Natural killer cell (primary cell): ENCODE measurements at regions not wholly inside any gene's neighbourhood (a gene's known extent, or its start where the extent isn't known, plus 50 kb on each side); places are given as distances from the start of the nearest gene placed in this dataset.
"Not testable (repeated sequence)": the region's sequence is repeated elsewhere in the genome, so short reads cannot be mapped to it uniquely, and the experiment has no call there.

Experiments
- ATAC-seq, 3 donors: fragments of 150-1000 bp in 2 of 3; fragments of 200-7000 bp in 1 of 3; cut with Tn5 transposase; 1 replicate in 1 of 3; 2 replicates in 2 of 3; pipeline ENCODE4 v1.10.0; 2021; ENCODE audit warnings: mild to moderate bottlenecking in 2 of 3, moderate library complexity in 2 of 3
- DNase-seq, 2 donors: peaks; one replicate each; pipeline versions ENCODE4 v3.0.0 to v3.0.0-alpha.2; 2013 to 2021; ENCODE audit warnings: mixed read lengths in 1 of 2
- H3K27ac ChIP-seq: one replicate; pipeline ENCODE4 v1.5.1; 2013; ENCODE audit warnings: mild to moderate bottlenecking, low read length
- H3K27me3 ChIP-seq: one replicate; pipeline ENCODE4 v1.6.1; 2013; ENCODE audit warnings: low read length; ENCODE audit not compliant: control insufficient read depth, insufficient read depth
- H3K36me3 ChIP-seq: one replicate; pipeline ENCODE4 v1.6.1; 2013; ENCODE audit warnings: low read length; ENCODE audit not compliant: control insufficient read depth, insufficient read depth
- H3K4me1 ChIP-seq: one replicate; pipeline ENCODE4 v1.6.1; 2013; ENCODE audit warnings: low read length; ENCODE audit not compliant: control insufficient read depth, insufficient read depth
- H3K4me3 ChIP-seq: one replicate; pipeline ENCODE4 v1.5.1; 2013; ENCODE audit warnings: low read length
- H3K9me3 ChIP-seq: one replicate; pipeline ENCODE4 v1.6.1; 2013; ENCODE audit warnings: low read length; ENCODE audit not compliant: control insufficient read depth, insufficient read depth
- H3K27ac Mint-ChIP-seq, 2 donors: one replicate each; pipeline ENCODE4 v1.8.0; 2022; ENCODE audit warnings: mild to moderate bottlenecking in 2 of 2, mixed read lengths in 2 of 2, moderate library complexity in 1 of 2
- H3K27me3 Mint-ChIP-seq, 2 donors: one replicate each; pipeline ENCODE4 v1.8.0; 2022; ENCODE audit warnings: low read depth in 2 of 2, mixed read lengths in 2 of 2
- H3K36me3 Mint-ChIP-seq: one replicate; pipeline ENCODE4 v1.8.0; 2022; ENCODE audit warnings: mixed read lengths
- H3K4me1 Mint-ChIP-seq, 2 donors: one replicate each; pipeline ENCODE4 v1.8.0; 2022; ENCODE audit warnings: mixed read lengths in 2 of 2
- H3K4me3 Mint-ChIP-seq: one replicate; pipeline ENCODE4 v1.8.0; 2022; ENCODE audit warnings: mild to moderate bottlenecking, moderate library complexity, mixed read lengths
- H3K9me3 Mint-ChIP-seq, 2 donors: one replicate each; pipeline ENCODE4 v1.8.0; 2022; ENCODE audit warnings: mixed read lengths in 2 of 2
- CTCF ChIP-seq: fragments of 200-600 bp; IDR thresholded peaks from one replicate; pipeline ENCODE4 v1.8.0; 2022; ENCODE audit warnings: antibody characterized with exemption
- WGBS: methylation state at CpG from one replicate; pipeline ENCODE4 v1.1.7; 2013; ENCODE audit warnings: missing lambda C conversion rate; ENCODE audit not compliant: insufficient coverage; 5-methylcytosine and 5-hydroxymethylcytosine counted together
- intact Hi-C: fragments of 100-400 bp; cut with micrococcal nuclease; formaldehyde crosslinking; loops from one replicate; pipeline ENCODE4 v1.14.2; 2022

- WGBS, result 51% methylated on average over 7 of the region's 7 CpGs
- Mint-ChIP-seq H3K9me3 (no peaks in the 10 kb centered on the region), H3K4me1 (no peaks in the 10 kb centered on the region), H3K27me3 (no peaks in the 10 kb centered on the region), H3K27ac (no peak overlapping the region), H3K4me3 (no peak overlapping the region), H3K36me3 (no peaks in the 10 kb centered on the region)
- H3K27me3 ChIP-seq, result no peaks in the 10 kb centered on the region
- DNase-seq, result peak in 1 of 2 donors; percentile 45
- intact Hi-C loops, result no loop called here
- no peak overlapping the region for H3K27ac ChIP-seq
- H3K4me1 ChIP-seq, result no peaks in the 10 kb centered on the region
- no peak for TF ChIP-seq CTCF
- no peak for ATAC-seq
- no peak overlapping the region for H3K4me3 ChIP-seq
- no peaks in the 10 kb centered on the region for H3K9me3 ChIP-seq
- H3K36me3 ChIP-seq, result no peaks in the 10 kb centered on the region
Observed at GRCh38 chr6:134539865-134540323, 222.0 kb upstream of the SGK1 start.

GRCh38 chr6:134537765-134538164 lies 219.9 kb upstream of the SGK1 start:
- H3K4me1 ChIP-seq, H3K9me3 Mint-ChIP-seq, DNase-seq, H3K27ac Mint-ChIP-seq, H3K27me3 Mint-ChIP-seq, H3K27me3 ChIP-seq, intact Hi-C loops, H3K4me3 Mint-ChIP-seq, ATAC-seq, H3K36me3 ChIP-seq, H3K9me3 ChIP-seq, H3K4me1 Mint-ChIP-seq, H3K27ac ChIP-seq, H3K36me3 Mint-ChIP-seq, H3K4me3 ChIP-seq: not testable (repeated sequence)
- WGBS, result 100% methylated on average over 10 of the region's 10 CpGs

- Mint-ChIP-seq H3K4me1 (no peaks in the 10 kb centered on the region), H3K9me3 (no peaks in the 10 kb centered on the region)
Observed at GRCh38 chr6:134537146-134537555, 219.2 kb upstream of the SGK1 start.

GRCh38 chr6:134535831-134536230 lies 217.9 kb upstream of the SGK1 start:
- H3K27ac ChIP-seq, result no peak overlapping the region
- no peaks in the 10 kb centered on the region for H3K9me3 ChIP-seq
- H3K4me3 ChIP-seq, result no peak overlapping the region
- 61% methylated on average over 1 of the region's 2 CpGs for WGBS
- H3K27ac Mint-ChIP-seq, result no peak overlapping the region
- no peaks in the 10 kb centered on the region for H3K4me1 ChIP-seq
- H3K4me3 Mint-ChIP-seq, result no peak overlapping the region
- no peak for TF ChIP-seq CTCF
- no peaks in the 10 kb centered on the region for H3K4me1 Mint-ChIP-seq
- no peaks in the 10 kb centered on the region for H3K27me3 ChIP-seq
- H3K36me3 Mint-ChIP-seq, result no peaks in the 10 kb centered on the region
- no peaks in the 10 kb centered on the region for H3K9me3 Mint-ChIP-seq
- intact Hi-C loops, result no loop called here
- no peak for DNase-seq
- no peaks in the 10 kb centered on the region for H3K27me3 Mint-ChIP-seq
- no peaks in the 10 kb centered on the region for H3K36me3 ChIP-seq
- no peak for ATAC-seq

More at GRCh38 chr6:134537146-134537555, 219.2 kb upstream of the SGK1 start:
- intact Hi-C loops, result no loop called here
- H3K36me3 Mint-ChIP-seq, result no peaks in the 10 kb centered on the region
- H3K27ac Mint-ChIP-seq, result no peak overlapping the region
- no peak for TF ChIP-seq CTCF
- no peak overlapping the region for H3K4me3 Mint-ChIP-seq
- Histone ChIP-seq H3K36me3 (no peaks in the 10 kb centered on the region), H3K27me3 (no peaks in the 10 kb centered on the region), H3K9me3 (no peaks in the 10 kb centered on the region), H3K27ac (no peak overlapping the region), H3K4me3 (no peak overlapping the region), H3K4me1 (no peaks in the 10 kb centered on the region)
- ATAC-seq (no peak), DNase-seq (no peak)
- H3K27me3 Mint-ChIP-seq, result no peaks in the 10 kb centered on the region
- WGBS, result 96% methylated on average over 2 of the region's 2 CpGs
